ENCODE measurements at regions not wholly inside any gene's neighbourhood (a gene's known extent, or its start where the extent isn't known, plus 50 kb on each side); places are given as distances from the start of the nearest gene placed in this dataset.

GRCh38 chr14:98037831-98038230 lies 1234.2 kb downstream of the BCL11B start:
- ChIA-PET POLR2A (no interaction called here), CTCF (no interaction called here)
- TF ChIP-seq, protein P1, sequence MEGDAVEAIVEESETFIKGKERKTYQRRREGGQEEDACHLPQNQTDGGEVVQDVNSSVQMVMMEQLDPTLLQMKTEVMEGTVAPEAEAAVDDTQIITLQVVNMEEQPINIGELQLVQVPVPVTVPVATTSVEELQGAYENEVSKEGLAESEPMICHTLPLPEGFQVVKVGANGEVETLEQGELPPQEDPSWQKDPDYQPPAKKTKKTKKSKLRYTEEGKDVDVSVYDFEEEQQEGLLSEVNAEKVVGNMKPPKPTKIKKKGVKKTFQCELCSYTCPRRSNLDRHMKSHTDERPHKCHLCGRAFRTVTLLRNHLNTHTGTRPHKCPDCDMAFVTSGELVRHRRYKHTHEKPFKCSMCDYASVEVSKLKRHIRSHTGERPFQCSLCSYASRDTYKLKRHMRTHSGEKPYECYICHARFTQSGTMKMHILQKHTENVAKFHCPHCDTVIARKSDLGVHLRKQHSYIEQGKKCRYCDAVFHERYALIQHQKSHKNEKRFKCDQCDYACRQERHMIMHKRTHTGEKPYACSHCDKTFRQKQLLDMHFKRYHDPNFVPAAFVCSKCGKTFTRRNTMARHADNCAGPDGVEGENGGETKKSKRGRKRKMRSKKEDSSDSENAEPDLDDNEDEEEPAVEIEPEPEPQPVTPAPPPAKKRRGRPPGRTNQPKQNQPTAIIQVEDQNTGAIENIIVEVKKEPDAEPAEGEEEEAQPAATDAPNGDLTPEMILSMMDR (IDR thresholded peaks at IDR 0.05; ENCODE audit: insufficient read depth, low read length, missing control alignments), result no peak
- no peak overlapping the region for H3K4me3 ChIP-seq (ENCODE audit: low read depth, low read length)
- no peak for DNase-seq (ENCODE audit: low read depth, low spot score)

GRCh38 chr14:98056946-98057345 lies 1215.1 kb downstream of the BCL11B start:
- DNase-seq (ENCODE audit: low read depth, low spot score), result no peak
- TF ChIP-seq, protein P1 (IDR thresholded peaks at IDR 0.05; ENCODE audit: insufficient read depth, low read length, missing control alignments), result no peak
- ChIA-PET CTCF (no interaction called here), POLR2A (no interaction called here)
- no peak overlapping the region for H3K4me3 ChIP-seq (ENCODE audit: low read depth, low read length)

GRCh38 chr14:98059106-98059505 lies 1212.9 kb downstream of the BCL11B start:
- TF ChIP-seq, protein P1 (IDR thresholded peaks at IDR 0.05; ENCODE audit: insufficient read depth, low read length, missing control alignments), result no peak
- POLR2A ChIA-PET, result no interaction called here
- CTCF ChIA-PET, result no interaction called here
- DNase-seq (ENCODE audit: low read depth, low spot score), result no peak
- no peak overlapping the region for H3K4me3 ChIP-seq (ENCODE audit: low read depth, low read length)

DNA sequence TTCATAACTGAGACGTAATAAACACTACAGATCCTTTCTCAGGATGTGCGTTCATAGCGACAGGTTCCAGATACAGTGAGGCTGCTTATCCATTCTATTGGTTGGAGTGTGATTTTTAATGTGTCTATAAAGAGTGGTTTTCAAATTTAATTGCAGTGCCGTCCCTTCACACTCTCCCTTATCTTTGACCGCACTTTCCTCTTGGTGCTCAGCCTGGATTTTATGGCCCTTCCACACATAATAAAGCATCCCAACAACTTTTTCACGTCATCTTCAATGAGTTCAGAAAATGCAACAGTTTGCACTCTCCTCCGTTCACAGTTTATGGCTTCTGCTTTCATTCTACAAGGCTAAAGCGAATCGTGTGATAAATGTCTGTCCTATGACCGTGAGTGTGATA lies 1209.9 kb downstream of the BCL11B start:
- H3K4me3 ChIP-seq (ENCODE audit: low read depth, low read length), result no peak overlapping the region
- ChIA-PET POLR2A (no interaction called here), CTCF (no interaction called here)
- TF ChIP-seq, protein P1 (IDR thresholded peaks at IDR 0.05; ENCODE audit: insufficient read depth, low read length, missing control alignments), result no peak
- no peak for DNase-seq (ENCODE audit: low read depth, low spot score)

GRCh38 chr14:98069712-98070171 lies 1202.3 kb downstream of the BCL11B start:
- H3K4me3 ChIP-seq (ENCODE audit: low read depth, low read length), result no peak overlapping the region
- TF ChIP-seq, protein P1 (IDR thresholded peaks at IDR 0.05; ENCODE audit: insufficient read depth, low read length, missing control alignments), result no peak
- CTCF ChIA-PET, result no interaction called here
- no peak for DNase-seq (ENCODE audit: low read depth, low spot score)
- POLR2A ChIA-PET, result no interaction called here

DNA sequence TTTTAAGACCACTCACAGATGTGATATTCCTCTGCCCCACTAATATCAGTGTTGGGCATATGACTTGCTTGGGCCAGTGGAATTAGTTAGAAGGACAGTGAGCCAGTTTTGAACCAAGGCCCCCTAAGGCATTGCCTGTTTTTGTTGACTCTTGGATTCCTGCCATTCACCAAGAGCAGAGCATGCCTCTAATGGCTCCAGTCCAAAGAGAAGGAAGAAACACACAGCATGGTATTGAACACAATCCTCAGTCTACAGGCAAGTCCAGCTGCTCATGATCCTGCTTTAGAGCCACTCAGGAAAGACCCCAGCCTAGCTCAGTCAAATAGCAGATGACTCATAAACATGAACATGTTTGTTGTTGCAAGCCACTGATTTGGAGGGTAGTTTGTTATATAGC lies 1201.5 kb downstream of the BCL11B start:
- DNase-seq (ENCODE audit: low read depth, low spot score), result no peak
- ChIA-PET POLR2A (no interaction called here), CTCF (no interaction called here)
- TF ChIP-seq, protein P1 (IDR thresholded peaks at IDR 0.05; ENCODE audit: insufficient read depth, low read length, missing control alignments), result no peak
- no peak overlapping the region for H3K4me3 ChIP-seq (ENCODE audit: low read depth, low read length)

Data from AG04449 (cell line).